Fibroblast of skin of abdomen (primary cell): ENCODE measurements at regions not wholly inside any gene's neighbourhood (a gene's known extent, or its start where the extent isn't known, plus 50 kb on each side); places are given as distances from the start of the nearest gene placed in this dataset.
A peak's percentile ranks its signal among the peaks of the same experiment; 100 is the strongest.

Experiments used
- DNase-seq: peaks from one replicate; pipeline ENCODE4 v3.0.0-alpha.2; 2013

- no peak for DNase-seq
Observed at GRCh38 chr3:178289544-178290160, 246.6 kb upstream of the KCNMB2 start.

- no peak for DNase-seq
Observed at GRCh38 chr3:178291574-178292370, 244.5 kb upstream of the KCNMB2 start.

- peak; percentile 99 for DNase-seq
Observed at GRCh38 chr3:178295292-178295912, 240.8 kb upstream of the KCNMB2 start.

- no peak for DNase-seq
Observed at GRCh38 chr3:178297199-178297598, 239.0 kb upstream of the KCNMB2 start.

GRCh38 chr3:178297740-178298139, 238.5 kb upstream of the KCNMB2 start:
- no peak for DNase-seq

- no peak for DNase-seq
Observed at GRCh38 chr3:178300441-178300959, 235.7 kb upstream of the KCNMB2 start.

- no peak for DNase-seq
Observed at GRCh38 chr3:178302966-178303930, 233.0 kb upstream of the KCNMB2 start.

- DNase-seq: peak; percentile 84
Observed at GRCh38 chr3:178304758-178305467, 231.3 kb upstream of the KCNMB2 start.

- peak; percentile 69 for DNase-seq
Observed at GRCh38 chr3:178306432-178307115, 229.7 kb upstream of the KCNMB2 start.

- no peak for DNase-seq
Observed at GRCh38 chr3:178308771-178309170, 227.5 kb upstream of the KCNMB2 start.

- no peak for DNase-seq
Observed at GRCh38 chr3:178310949-178311348, 225.3 kb upstream of the KCNMB2 start.

- DNase-seq: peak; percentile 35
Observed at GRCh38 chr3:178313716-178314115, 222.5 kb upstream of the KCNMB2 start.

- DNase-seq: no peak
Observed at GRCh38 chr3:178318340-178318739, 217.9 kb upstream of the KCNMB2 start.

GRCh38 chr3:178318941-178319816, 217.1 kb upstream of the KCNMB2 start:
- DNase-seq: peak; percentile 45

- peak; percentile 55 for DNase-seq
Observed at GRCh38 chr3:178320456-178321351, 215.5 kb upstream of the KCNMB2 start.

GRCh38 chr3:178324356-178324755, 211.9 kb upstream of the KCNMB2 start:
- DNase-seq: no peak

- DNase-seq: peak; percentile 46
Observed at GRCh38 chr3:178325330-178325729, 210.9 kb upstream of the KCNMB2 start.

- DNase-seq: no peak
Observed at GRCh38 chr3:178329936-178330335, 206.3 kb upstream of the KCNMB2 start.

- no peak for DNase-seq
Observed at GRCh38 chr3:178334239-178334638, 202.0 kb upstream of the KCNMB2 start.
